ENCODE measurements at regions not wholly inside any gene's neighbourhood (a gene's known extent, or its start where the extent isn't known, plus 50 kb on each side); places are given as distances from the start of the nearest gene placed in this dataset.
"Not testable (repeated sequence)": the region's sequence is repeated elsewhere in the genome, so short reads cannot be mapped to it uniquely, and the experiment has no call there.

DNA sequence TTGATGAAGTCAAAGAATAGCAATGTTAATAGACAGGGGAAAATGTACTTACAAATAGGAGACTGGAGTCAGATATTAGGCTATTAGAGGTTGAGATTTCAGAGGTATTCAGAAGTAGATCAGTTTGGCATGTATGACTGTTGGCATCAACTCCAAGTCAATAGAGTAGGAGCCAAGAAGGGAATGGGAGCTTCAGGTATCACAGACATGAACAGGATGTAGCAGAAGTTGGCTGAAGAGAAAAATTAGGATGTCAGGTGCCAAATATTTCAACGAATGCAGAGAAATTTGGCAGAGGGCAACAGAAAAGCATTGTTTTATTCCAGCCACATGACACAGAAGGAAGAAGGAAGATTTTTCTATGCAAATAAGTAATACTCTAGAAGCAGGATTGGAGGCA lies 69.7 kb downstream of the GLYATL1 start:
- no peak for DNase-seq

DNA sequence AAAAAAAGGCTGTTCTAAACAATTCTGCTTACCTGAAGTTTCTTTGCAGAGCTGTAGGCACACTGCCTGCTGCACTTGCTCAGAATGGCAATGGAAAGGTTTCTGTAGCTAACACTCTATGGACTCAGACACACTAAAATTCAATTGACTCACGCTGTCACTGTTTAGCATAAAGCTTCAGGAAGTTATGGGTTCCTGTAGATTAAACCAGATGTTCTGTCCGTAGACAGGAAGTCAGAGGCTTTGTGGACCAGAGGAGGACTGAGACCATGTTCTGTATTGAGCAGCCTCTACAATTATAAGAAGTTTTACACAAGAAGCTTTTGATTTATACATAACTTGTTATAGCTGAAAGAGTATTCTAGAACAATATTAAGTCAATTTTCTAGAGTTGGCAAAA lies 70.4 kb downstream of the GLYATL1 start:
- no peak for DNase-seq

- DNase-seq, result no peak
These were observed 71.4 kb downstream of the GLYATL1 start for GRCh38 chr11:59010708-59011107.

- no peak for DNase-seq
These were observed 72.5 kb downstream of the GLYATL1 start for GRCh38 chr11:59011655-59012397.

GRCh38 chr11:59012398-59013265 lies 73.3 kb downstream of the GLYATL1 start:
- DNase-seq, result no peak

- DNase-seq, result peak; percentile 93
These were observed 61.0 kb upstream of the GLYATL1B start for GRCh38 chr11:59025097-59025496.

GRCh38 chr11:59028105-59028504 lies 58.0 kb upstream of the GLYATL1B start:
- no peak for DNase-seq

GRCh38 chr11:59029366-59029889 lies 56.7 kb upstream of the GLYATL1B start:
- DNase-seq, result no peak

DNA sequence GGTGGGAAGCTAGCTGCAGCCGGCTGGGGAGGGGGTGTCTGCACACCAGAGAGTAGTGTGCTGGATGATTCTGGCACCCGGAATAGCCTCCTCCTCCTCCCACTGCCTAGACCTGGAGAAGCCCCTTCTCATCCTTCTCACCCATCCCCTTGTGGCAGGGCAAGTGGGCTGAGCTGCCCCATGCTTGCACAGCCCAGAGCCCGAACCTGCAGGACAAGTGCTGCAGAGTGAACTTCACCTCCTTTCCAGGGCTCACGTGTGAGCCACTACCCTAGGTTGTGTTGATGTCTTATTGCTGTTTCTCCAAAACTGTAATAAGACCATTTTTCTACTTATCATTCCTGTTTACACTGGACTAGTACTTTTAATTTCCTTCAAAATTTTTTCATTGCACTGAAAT lies 56.1 kb upstream of the GLYATL1B start:
- no peak for DNase-seq

DNA sequence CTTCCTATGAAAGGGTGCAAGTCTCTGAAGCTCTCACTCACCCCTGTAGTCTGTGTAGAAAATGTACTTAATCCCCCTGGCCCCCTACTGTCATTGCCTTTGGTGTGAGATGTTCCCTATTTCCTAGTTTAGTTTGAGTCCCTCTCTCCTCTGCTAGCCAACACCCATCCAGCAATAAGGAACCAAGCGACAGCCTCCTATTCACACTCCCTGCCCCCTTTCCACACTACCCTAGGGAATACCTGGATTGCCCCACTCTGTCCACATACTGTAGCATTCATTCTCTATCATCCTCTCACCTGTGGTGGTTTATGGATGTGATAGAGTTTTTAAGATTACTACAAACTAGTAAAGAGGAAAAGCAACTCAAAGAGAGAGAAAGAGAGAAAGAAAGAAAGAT lies 54.4 kb upstream of the GLYATL1B start:
- not testable (repeated sequence) for DNase-seq
